ENCODE measurements at regions not wholly inside any gene's neighbourhood (a gene's known extent, or its start where the extent isn't known, plus 50 kb on each side); places are given as distances from the start of the nearest gene placed in this dataset.

- TF ChIP-seq E2F6 (IDR thresholded peaks at IDR 0.05) (no peak), ZNF274 (IDR thresholded peaks at IDR 0.05; ENCODE audit: borderline replicate concordance, extremely low read depth, low read length) (no peak), TCF12 (IDR thresholded peaks at IDR 0.05; ENCODE audit: low read depth, low read length) (no peak)
Observed at GRCh38 chr6:80862756-80863155, 756.3 kb downstream of the BCKDHB start.

All from H1 (cell line).